GM12873 (cell line): ENCODE measurements at regions not wholly inside any gene's neighbourhood (a gene's known extent, or its start where the extent isn't known, plus 50 kb on each side); places are given as distances from the start of the nearest gene placed in this dataset.

Experiments
- CTCF ChIP-seq: IDR thresholded peaks from 2 replicates; pipeline ENCODE4 v1.5.1; 2012; ENCODE audit warnings: low read depth, mild to moderate bottlenecking, moderate library complexity, low read length, control low read depth; ENCODE audit not compliant: insufficient read depth; ENCODE audit errors: missing control alignments

GRCh38 chr4:111014537-111014936 is 391.7 kb upstream of the PITX2 start:
- TF ChIP-seq CTCF = no peak

- no peak for TF ChIP-seq CTCF
Observed at GRCh38 chr4:111016416-111016815, 393.5 kb upstream of the PITX2 start.

- no peak for TF ChIP-seq CTCF
Observed at GRCh38 chr4:111018216-111018615, 395.3 kb upstream of the PITX2 start.

GRCh38 chr4:111020476-111020875 is 397.6 kb upstream of the PITX2 start:
- no peak for TF ChIP-seq CTCF

- no peak for TF ChIP-seq CTCF
Observed at GRCh38 chr4:111020961-111021360, 398.1 kb upstream of the PITX2 start.

GRCh38 chr4:111022758-111023157 is 399.9 kb upstream of the PITX2 start:
- TF ChIP-seq CTCF = no peak

GRCh38 chr4:111027526-111027925 is 404.6 kb upstream of the PITX2 start:
- TF ChIP-seq CTCF = no peak
